Panc1 (cell line): ENCODE measurements at regions not wholly inside any gene's neighbourhood (a gene's known extent, or its start where the extent isn't known, plus 50 kb on each side); places are given as distances from the start of the nearest gene placed in this dataset.

Experiments used
- CTCF ChIP-seq: fragments of 450-650 bp; IDR thresholded peaks from 2 replicates; pipeline ENCODE4 v1.5.1; 2017; ENCODE audit warnings: mild to moderate bottlenecking
- TCF7L2 ChIP-seq: IDR thresholded peaks from 2 replicates; pipeline ENCODE4 v1.6.1; 2011; ENCODE audit warnings: mild to moderate bottlenecking, low read depth, low read length, inconsistent platforms

GRCh38 chr7:19373334-19373733, 228.1 kb upstream of the FERD3L start:
- TF ChIP-seq CTCF (no peak), TCF7L2 (no peak)
